ENCODE measurements at regions not wholly inside any gene's neighbourhood (a gene's known extent, or its start where the extent isn't known, plus 50 kb on each side); places are given as distances from the start of the nearest gene placed in this dataset.

- DNase-seq (ENCODE audit: extremely low read depth, low read depth, low spot score), result no peak
Measured at GRCh38 chr1:98336472-98337083, 324.9 kb upstream of the SNX7 start.

GRCh38 chr1:98333936-98334335 lies 327.6 kb upstream of the SNX7 start:
- DNase-seq (ENCODE audit: extremely low read depth, low read depth, low spot score), result no peak

- no peak for DNase-seq (ENCODE audit: extremely low read depth, low read depth, low spot score)
Measured at GRCh38 chr1:98333406-98333805, 328.1 kb upstream of the SNX7 start.

GRCh38 chr1:98331718-98332311 lies 329.7 kb upstream of the SNX7 start:
- no peak for DNase-seq (ENCODE audit: extremely low read depth, low read depth, low spot score)

GRCh38 chr1:98331243-98331642 lies 330.3 kb upstream of the SNX7 start:
- no peak for DNase-seq (ENCODE audit: extremely low read depth, low read depth, low spot score)

GRCh38 chr1:98330224-98330623 lies 331.3 kb upstream of the SNX7 start:
- DNase-seq (ENCODE audit: extremely low read depth, low read depth, low spot score), result no peak

GRCh38 chr1:98328855-98329254 lies 332.7 kb upstream of the SNX7 start:
- DNase-seq (ENCODE audit: extremely low read depth, low read depth, low spot score), result no peak

GRCh38 chr1:98327220-98327861 lies 334.2 kb upstream of the SNX7 start:
- no peak for DNase-seq (ENCODE audit: extremely low read depth, low read depth, low spot score)

GRCh38 chr1:98325646-98326440 lies 335.7 kb upstream of the SNX7 start:
- DNase-seq (ENCODE audit: extremely low read depth, low read depth, low spot score), result no peak

- DNase-seq (ENCODE audit: extremely low read depth, low read depth, low spot score), result no peak
Measured at GRCh38 chr1:98323906-98324358, 337.6 kb upstream of the SNX7 start.

- DNase-seq (ENCODE audit: extremely low read depth, low read depth, low spot score), result no peak
Measured at GRCh38 chr1:98323388-98323787, 338.1 kb upstream of the SNX7 start.

GRCh38 chr1:98322966-98323365 lies 338.6 kb upstream of the SNX7 start:
- no peak for DNase-seq (ENCODE audit: extremely low read depth, low read depth, low spot score)

- DNase-seq (ENCODE audit: extremely low read depth, low read depth, low spot score), result no peak
Measured at GRCh38 chr1:98322086-98322485, 339.4 kb upstream of the SNX7 start.

- DNase-seq (ENCODE audit: extremely low read depth, low read depth, low spot score), result no peak
Measured at GRCh38 chr1:98321191-98321590, 340.3 kb upstream of the SNX7 start.

- DNase-seq (ENCODE audit: extremely low read depth, low read depth, low spot score), result no peak
Measured at GRCh38 chr1:98316286-98316905, 345.1 kb upstream of the SNX7 start.

GRCh38 chr1:98315309-98315708 lies 346.2 kb upstream of the SNX7 start:
- no peak for DNase-seq (ENCODE audit: extremely low read depth, low read depth, low spot score)

- no peak for DNase-seq (ENCODE audit: extremely low read depth, low read depth, low spot score)
Measured at GRCh38 chr1:98314601-98315000, 346.9 kb upstream of the SNX7 start.

GRCh38 chr1:98306517-98307089 lies 354.9 kb upstream of the SNX7 start:
- no peak for DNase-seq (ENCODE audit: extremely low read depth, low read depth, low spot score)

- no peak for DNase-seq (ENCODE audit: extremely low read depth, low read depth, low spot score)
Measured at GRCh38 chr1:98305362-98305761, 356.2 kb upstream of the SNX7 start.

- no peak for DNase-seq (ENCODE audit: extremely low read depth, low read depth, low spot score)
Measured at GRCh38 chr1:98304888-98305287, 356.6 kb upstream of the SNX7 start.

GRCh38 chr1:98299861-98300260 lies 361.7 kb upstream of the SNX7 start:
- DNase-seq (ENCODE audit: extremely low read depth, low read depth, low spot score), result no peak
